GM18498 (cell line): ENCODE measurements at regions not wholly inside any gene's neighbourhood (a gene's known extent, or its start where the extent isn't known, plus 50 kb on each side); places are given as distances from the start of the nearest gene placed in this dataset.
"Not testable (repeated sequence)": the region's sequence is repeated elsewhere in the genome, so short reads cannot be mapped to it uniquely, and the experiment has no call there.

Experiments used
- ATAC-seq: cut with Tn5 transposase; IDR thresholded peaks from one replicate; pipeline ENCODE4 v1.9.1; 2021; ENCODE audit warnings: mild to moderate bottlenecking, moderate library complexity; ENCODE audit not compliant: unreplicated experiment

- ATAC-seq: not testable (repeated sequence)
Measured at GRCh38 chr10:27347827-27348207, 107.2 kb upstream of the ACBD5 start.

DNA sequence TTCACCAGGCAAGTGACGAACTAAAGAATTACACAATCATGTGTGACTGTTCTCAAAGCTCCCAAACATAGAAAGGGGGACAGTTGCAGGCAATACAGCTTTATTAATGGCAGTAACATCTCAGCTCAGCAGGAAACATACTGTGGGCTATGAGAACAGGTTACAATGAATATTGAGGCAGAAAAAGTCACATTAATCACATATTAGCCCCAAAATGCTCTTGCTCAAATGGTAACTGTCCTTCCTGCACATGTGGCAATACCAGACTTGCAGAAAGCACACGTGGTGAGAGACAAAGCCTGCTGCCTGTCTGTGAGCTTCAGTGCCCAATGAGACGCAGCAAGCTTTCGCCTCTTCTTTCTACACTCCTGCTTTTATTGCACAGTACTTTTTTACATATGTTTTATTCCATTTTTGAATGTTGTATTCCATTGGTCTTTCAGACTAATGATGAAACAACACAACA lies 104.9 kb upstream of the ACBD5 start:
- ATAC-seq: peak; percentile 67

- peak; percentile 50 for ATAC-seq
Measured at GRCh38 chr10:27344568-27345454, 104.2 kb upstream of the ACBD5 start.

- no peak for ATAC-seq
Measured at GRCh38 chr10:27341001-27341400, 100.4 kb upstream of the ACBD5 start.

DNA sequence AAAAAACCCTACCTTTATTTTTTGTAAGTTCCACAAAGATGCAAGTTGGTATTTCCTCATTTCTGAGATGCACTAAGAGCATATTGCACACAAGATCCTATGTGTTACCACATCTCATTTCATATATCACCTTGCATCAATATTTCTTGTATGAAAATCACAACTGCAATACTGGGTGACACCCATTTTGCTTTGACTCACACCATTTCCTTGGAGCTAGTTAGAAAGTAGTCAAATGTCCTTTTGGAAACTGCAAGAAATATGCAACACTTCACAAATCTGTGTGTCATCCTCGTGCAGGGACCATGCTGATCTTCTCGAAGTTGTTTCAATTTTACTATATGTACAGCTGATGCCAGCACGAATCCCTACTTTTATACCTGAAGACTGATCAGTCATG lies 94.6 kb upstream of the ACBD5 start:
- ATAC-seq: not testable (repeated sequence)

GRCh38 chr10:27330074-27330473 lies 89.5 kb upstream of the ACBD5 start:
- no peak for ATAC-seq

DNA sequence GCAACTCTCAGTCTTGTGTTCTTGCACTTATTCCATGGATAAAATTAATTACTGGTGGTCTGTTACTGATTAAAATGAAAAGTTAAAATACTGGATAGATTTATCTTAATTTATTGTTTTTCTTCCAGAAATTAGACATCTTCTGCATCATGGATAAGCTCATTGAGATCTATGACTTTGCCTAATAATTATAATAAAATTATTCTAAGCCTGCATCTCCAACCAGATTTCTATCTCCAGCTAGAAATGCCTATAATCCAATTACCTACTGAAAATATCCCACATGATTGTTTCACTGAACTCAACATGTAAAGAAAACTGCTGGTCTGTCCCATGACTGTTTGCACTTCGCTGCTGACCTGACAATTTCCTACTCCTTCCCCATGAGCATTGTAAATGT lies 88.3 kb upstream of the ACBD5 start:
- no peak for ATAC-seq

DNA sequence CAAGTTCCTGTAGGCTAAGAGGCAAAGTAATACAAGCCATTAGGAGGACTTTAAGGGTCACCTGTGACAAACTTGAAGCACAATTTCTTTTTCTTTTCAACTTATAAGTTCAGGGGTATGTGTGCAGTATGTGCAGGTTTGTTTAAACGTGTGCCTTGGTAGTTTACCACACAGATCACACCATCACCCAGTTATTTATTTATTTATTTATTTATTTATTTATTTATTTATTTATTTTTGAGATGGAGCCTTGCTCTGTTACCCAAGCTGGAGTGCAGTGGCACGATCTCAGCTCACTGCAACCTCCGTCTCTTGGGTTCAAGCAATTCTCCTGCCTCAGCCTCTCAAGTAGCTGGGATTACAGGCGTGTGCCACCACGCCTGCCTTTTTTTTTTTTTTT lies 86.2 kb upstream of the ACBD5 start:
- not testable (repeated sequence) for ATAC-seq

- peak; percentile 84 for ATAC-seq
Measured at GRCh38 chr10:27319752-27320431, 79.3 kb upstream of the ACBD5 start.

DNA sequence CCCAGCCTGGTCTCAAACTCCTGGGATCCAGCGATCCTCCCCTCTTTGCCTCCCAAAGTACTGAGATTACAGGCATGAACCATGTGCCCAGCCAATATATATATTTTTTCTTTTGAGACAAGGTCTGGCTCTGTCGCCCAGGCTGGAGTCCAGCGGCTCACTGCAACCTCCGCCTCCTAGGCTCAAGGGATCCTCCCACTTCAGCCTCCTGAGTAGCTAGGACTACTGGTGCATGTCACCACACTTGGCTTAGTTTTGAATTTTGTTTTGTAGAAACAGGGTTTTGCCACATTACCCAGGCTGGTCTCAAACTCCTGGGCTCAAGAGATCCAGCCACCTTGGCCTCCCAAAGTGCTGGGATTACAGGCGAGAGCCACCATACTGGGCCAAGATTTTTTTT lies 78.5 kb upstream of the ACBD5 start:
- ATAC-seq: peak; percentile 12

DNA sequence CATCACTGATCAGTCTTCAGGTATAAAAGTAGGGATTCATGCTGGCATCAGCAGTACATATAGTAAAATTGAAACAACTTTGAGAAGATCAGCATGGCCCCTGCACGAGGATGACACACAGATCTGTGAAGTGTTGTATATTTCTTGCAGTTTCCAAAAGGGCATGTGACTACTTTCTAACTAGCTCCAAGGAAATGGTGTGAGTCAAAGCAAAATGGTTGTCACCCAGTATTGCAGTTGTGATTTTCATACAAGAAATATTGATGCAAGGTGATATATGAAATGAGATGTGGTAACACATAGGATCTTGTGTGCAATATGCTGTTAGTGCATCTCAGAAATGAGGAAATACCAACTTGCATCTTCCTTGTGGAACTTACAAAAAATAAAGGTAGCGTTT lies 74.5 kb upstream of the ACBD5 start:
- not testable (repeated sequence) for ATAC-seq

DNA sequence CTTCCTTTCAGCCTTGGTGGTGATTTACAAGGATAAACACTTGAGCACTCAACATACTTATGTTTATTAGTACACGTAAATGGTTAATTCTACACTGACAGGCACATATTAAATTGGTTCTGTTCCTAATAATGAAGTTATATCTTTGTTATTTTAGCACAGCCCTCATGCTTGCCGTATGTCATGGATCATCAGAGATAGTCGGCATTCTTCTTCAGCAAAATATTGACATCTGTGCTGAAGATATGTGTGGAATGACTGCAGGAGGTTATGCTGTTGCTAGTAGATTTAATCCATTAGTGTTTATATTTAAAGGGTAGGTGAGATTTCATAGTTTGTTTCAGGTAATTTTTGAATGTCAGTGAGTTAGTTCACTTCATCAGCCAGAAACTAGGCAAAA lies 73.0 kb upstream of the ACBD5 start:
- ATAC-seq: not testable (repeated sequence)

DNA sequence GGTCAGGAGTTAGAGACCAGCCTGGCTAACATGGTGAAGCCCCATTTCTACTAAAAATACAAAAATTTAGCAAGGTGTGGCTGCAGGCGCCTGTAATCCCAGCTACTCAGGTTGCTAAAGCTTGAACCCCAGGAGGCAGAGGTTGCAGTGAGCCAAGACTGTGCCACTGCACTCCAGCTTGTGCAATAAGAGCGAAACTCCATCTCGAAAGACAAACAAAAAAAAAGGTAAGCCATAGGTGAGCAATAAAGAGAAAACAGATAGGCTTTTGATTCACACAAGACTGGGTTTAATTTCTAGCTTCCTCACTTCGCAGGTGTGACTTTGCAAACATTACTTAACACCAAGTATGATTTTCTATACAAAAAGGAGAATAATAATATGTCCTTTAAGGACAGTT lies 72.3 kb upstream of the ACBD5 start:
- no peak for ATAC-seq

DNA sequence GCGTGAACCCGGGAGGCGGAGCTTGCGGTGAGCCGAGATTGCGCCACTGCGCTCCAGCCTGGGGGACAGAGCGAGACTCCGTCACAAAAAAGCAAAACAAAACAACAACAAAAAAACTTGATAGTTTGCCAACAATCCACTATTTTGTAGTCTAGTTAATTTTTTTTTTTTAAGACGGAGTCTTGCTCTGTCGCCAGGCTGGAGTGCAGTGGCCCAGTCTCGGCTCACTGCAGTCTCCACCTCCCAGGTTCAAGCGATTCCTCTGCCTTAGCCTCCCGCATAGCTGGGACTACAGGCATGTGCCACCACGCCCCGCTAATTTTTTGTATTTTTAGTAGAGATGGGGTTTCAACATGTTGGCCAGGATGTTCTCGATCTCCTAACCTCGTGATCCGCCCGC lies 71.2 kb upstream of the ACBD5 start:
- not testable (repeated sequence) for ATAC-seq

GRCh38 chr10:27298522-27298850 lies 57.9 kb upstream of the ACBD5 start:
- ATAC-seq: not testable (repeated sequence)

- ATAC-seq: no peak
Measured at GRCh38 chr10:27297844-27298521, 57.4 kb upstream of the ACBD5 start.

GRCh38 chr10:27296285-27296684 lies 55.7 kb upstream of the ACBD5 start:
- not testable (repeated sequence) for ATAC-seq

DNA sequence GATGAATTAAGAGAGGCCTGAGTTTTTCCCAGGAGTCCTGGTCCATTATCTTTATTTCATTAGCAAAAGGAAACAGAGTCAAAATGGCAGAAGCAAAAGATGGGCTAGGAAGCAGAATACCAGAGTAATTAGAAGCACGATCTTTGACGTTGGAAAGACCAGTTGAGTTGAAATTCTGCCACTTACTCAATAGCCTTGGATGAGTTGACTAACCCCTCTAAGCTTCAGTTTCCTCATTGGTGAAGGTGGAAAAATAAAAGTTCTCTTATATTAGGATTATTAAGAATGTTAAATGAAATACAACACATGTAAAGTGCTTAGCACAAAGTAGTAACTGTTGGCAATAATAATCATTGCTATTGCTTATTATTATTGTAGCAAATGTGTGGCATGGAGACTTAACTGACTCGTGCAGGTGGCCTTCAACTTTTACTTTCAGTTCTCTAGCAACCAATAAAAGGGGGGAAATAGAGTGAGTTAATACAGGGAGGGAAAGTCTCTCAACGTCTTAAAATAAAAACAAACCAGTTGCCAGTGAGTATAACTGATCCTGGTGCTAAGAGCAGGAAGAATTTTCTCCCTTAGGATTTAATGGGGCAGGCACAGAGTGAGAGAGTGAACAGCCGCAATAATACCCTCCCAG lies 50.8 kb upstream of the ACBD5 start:
- peak; percentile 85 for ATAC-seq
